H9 (cell line): ENCODE measurements at regions not wholly inside any gene's neighbourhood (a gene's known extent, or its start where the extent isn't known, plus 50 kb on each side); places are given as distances from the start of the nearest gene placed in this dataset.

Experiments
- DNase-seq: peaks from one replicate; pipeline ENCODE4 v3.0.0-alpha.2; 2017
- H2AFZ ChIP-seq: one replicate; pipeline ENCODE4 v1.6.1; 2013; ENCODE audit warnings: mild to moderate bottlenecking, low read length, control low read depth, moderate library complexity
- H2AK5ac ChIP-seq: 2 replicates; pipeline ENCODE4 v1.6.1; 2013; ENCODE audit warnings: low read length, control low read depth, mixed read lengths; ENCODE audit not compliant: insufficient read length
- H2BK120ac ChIP-seq: one replicate; pipeline ENCODE4 v1.6.1; 2013; ENCODE audit warnings: low read depth, mild to moderate bottlenecking, low read length, control low read depth, inconsistent platforms; ENCODE audit not compliant: poor library complexity, severe bottlenecking
- H2BK12ac ChIP-seq: 2 replicates; pipeline ENCODE4 v1.6.1; 2013; ENCODE audit warnings: low read length, control low read depth, mixed read lengths, low read depth; ENCODE audit not compliant: insufficient read length
- H2BK15ac ChIP-seq: 2 replicates; pipeline ENCODE4 v1.6.1; 2013; ENCODE audit warnings: low read depth, low read length, control low read depth
- H2BK20ac ChIP-seq: one replicate; pipeline ENCODE4 v1.6.1; 2013; ENCODE audit warnings: low read depth, mild to moderate bottlenecking, low read length, control low read depth, inconsistent platforms; ENCODE audit not compliant: poor library complexity, severe bottlenecking
- H2BK5ac ChIP-seq: 2 replicates; pipeline ENCODE4 v1.6.1; 2013; ENCODE audit warnings: low read length, control low read depth, mixed read lengths; ENCODE audit not compliant: insufficient read length
- H3K14ac ChIP-seq: 2 replicates; pipeline ENCODE4 v1.6.1; 2013; ENCODE audit warnings: low read length, control low read depth; ENCODE audit not compliant: insufficient read depth
- H3K18ac ChIP-seq: 2 replicates; pipeline ENCODE4 v1.6.1; 2013; ENCODE audit warnings: low read depth, mild to moderate bottlenecking, mixed read lengths, low read length, control low read depth; ENCODE audit not compliant: insufficient read length
- H3K23ac ChIP-seq: 2 replicates; pipeline ENCODE4 v1.6.1; 2013; ENCODE audit warnings: low read length, control low read depth, mixed read lengths, low read depth; ENCODE audit not compliant: insufficient read length
- H3K23me2 ChIP-seq: 2 replicates; pipeline ENCODE4 v1.6.1; 2013; ENCODE audit warnings: low read depth, mild to moderate bottlenecking, mixed read lengths, low read length, control low read depth; ENCODE audit not compliant: insufficient read length, poor library complexity, severe bottlenecking
- H3K27ac ChIP-seq: 2 replicates; pipeline ENCODE4 v1.5.1; 2013; ENCODE audit warnings: low read length, control low read depth, mixed read lengths, low read depth; ENCODE audit not compliant: insufficient read length
- H3K27me3 ChIP-seq: 2 replicates; pipeline ENCODE4 v1.6.1; 2013; ENCODE audit warnings: low read length, control low read depth, inconsistent platforms; ENCODE audit not compliant: insufficient read depth
- H3K4ac ChIP-seq: 2 replicates; pipeline ENCODE4 v1.6.1; 2013; ENCODE audit warnings: low read depth, mild to moderate bottlenecking, control low read depth, inconsistent platforms, low read length, moderate library complexity
- H3K4me1 ChIP-seq: 2 replicates; pipeline ENCODE4 v1.6.1; 2013; ENCODE audit warnings: low read length, control low read depth, inconsistent platforms; ENCODE audit not compliant: insufficient read depth
- H3K4me2 ChIP-seq: 2 replicates; pipeline ENCODE4 v1.6.1; 2013; ENCODE audit warnings: low read length, control low read depth, mixed read lengths; ENCODE audit not compliant: insufficient read length, insufficient read depth
- H3K56ac ChIP-seq: 2 replicates; pipeline ENCODE4 v1.6.1; 2013; ENCODE audit warnings: low read depth, mild to moderate bottlenecking, mixed read lengths, low read length, control low read depth; ENCODE audit not compliant: insufficient read length
- H3K79me1 ChIP-seq: 2 replicates; pipeline ENCODE4 v1.6.1; 2013; ENCODE audit warnings: low read depth, mild to moderate bottlenecking, moderate library complexity, low read length, control low read depth, inconsistent platforms; ENCODE audit not compliant: insufficient read depth, poor library complexity, severe bottlenecking
- H3K79me2 ChIP-seq: 2 replicates; pipeline ENCODE4 v1.6.1; 2013; ENCODE audit warnings: low read length, control low read depth, inconsistent platforms; ENCODE audit not compliant: insufficient read depth
- H3K9ac ChIP-seq: 2 replicates; pipeline ENCODE4 v1.6.1; 2013; ENCODE audit warnings: low read length, control low read depth, mixed read lengths; ENCODE audit not compliant: insufficient read length; ENCODE audit errors: extremely low read depth
- H3K9me3 ChIP-seq: one replicate; pipeline ENCODE4 v1.6.1; 2013; ENCODE audit warnings: low read depth, low read length, inconsistent platforms; ENCODE audit not compliant: control insufficient read depth
- H3T11ph ChIP-seq: one replicate; pipeline ENCODE4 v1.6.1; 2013; ENCODE audit warnings: mild to moderate bottlenecking, low read length, control low read depth, inconsistent platforms
- H4K20me1 ChIP-seq: one replicate; pipeline ENCODE4 v1.6.1; 2013; ENCODE audit not compliant: control insufficient read depth, insufficient read length, insufficient read depth
- H4K5ac ChIP-seq: 2 replicates; pipeline ENCODE4 v1.6.1; 2013; ENCODE audit warnings: low read depth, mild to moderate bottlenecking, mixed read lengths, low read length, control low read depth; ENCODE audit not compliant: insufficient read length
- H4K8ac ChIP-seq: replicated peaks from 2 replicates; pipeline ENCODE4 v1.6.1; 2013; ENCODE audit warnings: low read length, control low read depth, mixed read lengths, low read depth; ENCODE audit not compliant: insufficient read length
- H4K91ac ChIP-seq: 2 replicates; pipeline ENCODE4 v1.6.1; 2013; ENCODE audit warnings: low read depth, mild to moderate bottlenecking, moderate library complexity, mixed read lengths, low read length, control low read depth; ENCODE audit not compliant: insufficient read length
- H3K27ac Mint-ChIP-seq, 3 experiments: 2 replicates in 2 of 3; 3 replicates in 1 of 3; pipeline ENCODE4 v1.8.0; 2020 to 2021; ENCODE audit warnings: mixed read lengths in 3 of 3, mild to moderate bottlenecking in 1 of 3, moderate library complexity in 1 of 3
- H3K27me3 Mint-ChIP-seq: 2 replicates; pipeline ENCODE4 v1.8.0; 2021; ENCODE audit warnings: low read depth, mild to moderate bottlenecking, moderate library complexity, mixed read lengths
- H3K36me3 Mint-ChIP-seq, 3 experiments: 2 replicates in 2 of 3; 3 replicates in 1 of 3; pipeline ENCODE4 v1.8.0; 2020 to 2021; ENCODE audit warnings: low read depth in 3 of 3, mixed read lengths in 3 of 3; ENCODE audit not compliant: insufficient read depth in 1 of 3
- H3K4me1 Mint-ChIP-seq, 2 experiments: 2 replicates each; pipeline ENCODE4 v1.8.0; 2020; ENCODE audit warnings: mixed read lengths in 2 of 2
- H3K4me3 Mint-ChIP-seq, 2 experiments: 2 replicates in 1 of 2; 3 replicates in 1 of 2; pipeline ENCODE4 v1.8.0; 2020 to 2021; ENCODE audit warnings: mild to moderate bottlenecking in 2 of 2, mixed read lengths in 2 of 2, moderate library complexity in 1 of 2
- H3K9me3 Mint-ChIP-seq, 2 experiments: 2 replicates in 1 of 2; 3 replicates in 1 of 2; pipeline ENCODE4 v1.8.0; 2020; ENCODE audit warnings: mild to moderate bottlenecking in 2 of 2, mixed read lengths in 2 of 2, moderate library complexity in 1 of 2
- CTCF ChIP-seq: fragments of 200-600 bp; sonication (generic); conservative IDR thresholded peaks from 3 replicates; pipeline ENCODE4 v1.8.0; 2021; ENCODE audit warnings: antibody characterized with exemption, mild to moderate bottlenecking
- WGBS: extraction: QIAGEN DNeasy Blood & Tissue Kit; methylation state at CpG from one replicate; pipeline ENCODE4 v1.1.7; 2013; ENCODE audit warnings: missing lambda C conversion rate, low lambda C conversion rate, mixed read lengths; ENCODE audit not compliant: insufficient read length; ENCODE audit errors: extremely low coverage; 5-methylcytosine and 5-hydroxymethylcytosine counted together

- no peak overlapping the region for H3T11ph ChIP-seq
- no peak overlapping the region for H3K4ac ChIP-seq
- H3K9me3 ChIP-seq: no peaks in the 10 kb centered on the region
- H2BK15ac ChIP-seq: no peak overlapping the region
- H2BK20ac ChIP-seq: no peak overlapping the region
- H2BK12ac ChIP-seq: no peak overlapping the region
- peak; percentile 13 for DNase-seq
- no peaks in the 10 kb centered on the region for H3K27me3 ChIP-seq
- no peak overlapping the region; the same call in 1 of the 2 replicates for H3K14ac ChIP-seq
- Mint-ChIP-seq H3K27me3 (peaks cover 13% of the 10 kb centered on the region), H3K27ac (no peak overlapping the region), H3K4me1 (peaks cover 0 to 4% of the 10 kb centered on the region in 2 experiments; a peak in 2 of 4 replicates), H3K36me3 (peaks cover 0 to 3% (median 2%) of the 10 kb centered on the region in 3 experiments; a peak in 3 of 7 replicates), H3K4me3 (no peak overlapping the region), H3K9me3 (peaks cover 11 to 12% of the 10 kb centered on the region in 2 experiments; a peak in 4 of 5 replicates)
- H3K4me2 ChIP-seq: no peak overlapping the region
- H2AFZ ChIP-seq: no peak overlapping the region
- no peak overlapping the region for H3K56ac ChIP-seq
- no peak overlapping the region for H3K18ac ChIP-seq
- WGBS: no CpG with 5 or more reads among the region's 16 CpGs
- no peak overlapping the region for H2AK5ac ChIP-seq
- H2BK120ac ChIP-seq: no peak overlapping the region
- H3K79me2 ChIP-seq: no peaks in the 10 kb centered on the region; the same call in 1 of the 2 replicates
- H2BK5ac ChIP-seq: no peak overlapping the region
- no peak overlapping the region for H4K5ac ChIP-seq
- H4K91ac ChIP-seq: no peak overlapping the region
- no peaks in the 10 kb centered on the region for H3K4me1 ChIP-seq
- no peak overlapping the region for H3K27ac ChIP-seq
- no peak overlapping the region for H4K8ac ChIP-seq
- H3K9ac ChIP-seq: no peak overlapping the region
- H3K23ac ChIP-seq: no peak overlapping the region
- TF ChIP-seq CTCF: no peak
- H3K79me1 ChIP-seq: no peaks in the 10 kb centered on the region
- H3K23me2 ChIP-seq: no peaks in the 10 kb centered on the region
- peaks cover 3% of the 10 kb centered on the region for H4K20me1 ChIP-seq
Observed at GRCh38 chr2:239469106-239469960, 68.5 kb upstream of the HDAC4 start.
